HepG2 (cell line): ENCODE measurements at regions not wholly inside any gene's neighbourhood (a gene's known extent, or its start where the extent isn't known, plus 50 kb on each side); places are given as distances from the start of the nearest gene placed in this dataset.

Source experiments
- ATAC-seq: fragments of 200-7000 bp; cut with Tn5 transposase; 3 replicates; pipeline ENCODE4 v1.9.1; 2020; ENCODE audit warnings: mild to moderate bottlenecking, moderate library complexity
- BruUV-seq: library from RNA; stranded (reverse); fragments of 400-500 nt; replicated peaks from 2 replicates; lab custom pipeline; 2021; lab: Mats Ljungman, UMichigan
- CTCF ChIA-PET: fragments of 300-600 bp; formaldehyde crosslinking; extraction: SDS; loops from one replicate; lab custom pipeline; 2021; ENCODE audit warnings: low total read pairs, inconsistent platforms, low intra/inter-chr PET ratio; lab: Yijun Ruan, JAX
- POLR2A ChIA-PET: fragments of 350-600 bp; sonication (Branson Sonifier 250); formaldehyde crosslinking; loops from one replicate; lab custom pipeline; 2020; ENCODE audit warnings: antibody characterized with exemption, inconsistent platforms; lab: Yijun Ruan, JAX
- DNase-seq: peaks from one replicate; pipeline ENCODE4 v3.0.0-alpha.2; 2015; ENCODE audit warnings: low spot score
- FAIRE-seq: peaks from 3 replicates; lab custom pipeline; 2011; peaks lifted over from hg19 to GRCh38; lab: Jason Lieb, UNC
- H2AFZ ChIP-seq: one replicate; pipeline ENCODE4 v1.6.1; 2011; ENCODE audit warnings: low read length, inconsistent platforms
- H3K27ac ChIP-seq: fragments of 300-600 bp; 3 replicates; pipeline ENCODE4 v1.8.0; 2011; ENCODE audit warnings: mixed run types, mild to moderate bottlenecking, mixed read lengths, low read length, inconsistent platforms; ENCODE audit not compliant: insufficient read depth; ENCODE audit errors: extremely low read length
- H3K27me3 ChIP-seq, 2 experiments: fragments of 200-600 bp in 1 of 2; 2 replicates in 1 of 2; 3 replicates in 1 of 2; pipeline versions ENCODE4 v1.6.0 to v1.8.0; 2011; ENCODE audit warnings: low read length in 2 of 2, mild to moderate bottlenecking in 2 of 2, moderate library complexity in 2 of 2, inconsistent platforms in 1 of 2; ENCODE audit not compliant: insufficient read depth in 2 of 2, control insufficient read depth in 1 of 2
- H3K36me3 ChIP-seq, 2 experiments: fragments of 200-600 bp in 1 of 2; replicated peaks in 1 of 2; 2 replicates in 1 of 2; 3 replicates in 1 of 2; pipeline versions ENCODE4 v1.5.1 to v1.8.0; 2011; ENCODE audit warnings: low read length in 2 of 2, inconsistent platforms in 1 of 2; ENCODE audit not compliant: insufficient read depth in 2 of 2, control insufficient read depth in 1 of 2
- H3K4me1 ChIP-seq: 2 replicates; pipeline ENCODE4 v1.5.1; 2012; ENCODE audit warnings: low read length, inconsistent platforms; ENCODE audit not compliant: insufficient read depth
- H3K4me2 ChIP-seq: 2 replicates; pipeline ENCODE4 v1.6.0; 2011; ENCODE audit warnings: low read depth, low read length, inconsistent platforms
- H3K4me3 ChIP-seq, 3 experiments: fragments of 200-600 bp in 1 of 3; sonication (generic), shearing (Covaris generic) in 1 of 3; replicated peaks in 1 of 3; 2 replicates each; pipeline ENCODE4 v1.5.1; 2011 to 2016; ENCODE audit warnings: low read length in 3 of 3, inconsistent platforms in 2 of 3, low read depth in 2 of 3, mild to moderate bottlenecking in 2 of 3, control low read depth in 1 of 3, mixed read lengths in 1 of 3; ENCODE audit not compliant: insufficient read depth in 1 of 3
- H3K79me2 ChIP-seq: one replicate; pipeline ENCODE4 v1.6.1; 2011; ENCODE audit warnings: low read length, inconsistent platforms; ENCODE audit not compliant: insufficient read depth
- H3K9ac ChIP-seq: 2 replicates; pipeline ENCODE4 v1.6.0; 2011; ENCODE audit warnings: mild to moderate bottlenecking, low read depth, low read length, inconsistent platforms; ENCODE audit not compliant: insufficient read depth
- H3K9me3 ChIP-seq: 2 replicates; pipeline ENCODE4 v1.5.1; 2012; ENCODE audit warnings: mild to moderate bottlenecking, low read length
- H4K20me1 ChIP-seq: 2 replicates; pipeline ENCODE4 v1.6.0; 2011; ENCODE audit warnings: inconsistent platforms, mild to moderate bottlenecking, low read length, moderate library complexity; ENCODE audit not compliant: insufficient read depth
- BRD4 ChIP-seq: sonication (generic); formaldehyde crosslinking; IDR thresholded peaks from 2 replicates; pipeline ENCODE4 v1.4.0; 2020; ENCODE audit warnings: missing genetic modification reagents
- CBFB ChIP-seq: sonication (generic); formaldehyde crosslinking; IDR thresholded peaks from 2 replicates; pipeline ENCODE4 v1.4.0; 2020; ENCODE audit warnings: missing genetic modification reagents
- CC2D1A ChIP-seq: sonication (generic); formaldehyde crosslinking; IDR thresholded peaks from 2 replicates; pipeline ENCODE4 v1.8.1; 2023; ENCODE audit warnings: mild to moderate bottlenecking, missing genetic modification reagents
- FOXM1 ChIP-seq: sonication (generic); formaldehyde crosslinking; IDR thresholded peaks from 2 replicates; pipeline ENCODE4 v1.5.0; 2020; ENCODE audit warnings: missing genetic modification reagents
- KMT2A ChIP-seq: sonication (generic); formaldehyde crosslinking; IDR thresholded peaks from 2 replicates; pipeline ENCODE4 v1.4.0; 2020; ENCODE audit warnings: missing genetic modification reagents
- NR2F1 ChIP-seq, 2 experiments: fragments of 450-650 bp in 1 of 2; formaldehyde crosslinking in 1 of 2; IDR thresholded peaks; 2 replicates each; pipeline versions ENCODE4 v1.5.0 to v1.6.1; 2016 to 2020; ENCODE audit warnings: mild to moderate bottlenecking in 1 of 2, missing compliant biosample characterization in 1 of 2, missing genetic modification reagents in 1 of 2, moderate library complexity in 1 of 2
- ZNF558 ChIP-seq: sonication (generic); formaldehyde crosslinking; IDR thresholded peaks from 2 replicates; pipeline ENCODE4 v1.9.0; 2022; ENCODE audit warnings: mild to moderate bottlenecking, missing genetic modification reagents, borderline replicate concordance
- ZNF775 ChIP-seq: sonication (generic); formaldehyde crosslinking; IDR thresholded peaks from 2 replicates; pipeline ENCODE4 v1.4.0; 2020; ENCODE audit warnings: missing genetic modification reagents, mild to moderate bottlenecking, moderate library complexity, borderline replicate concordance
- WGBS: methylation state at CpG from one replicate; pipeline ENCODE4 v1.1.6; 2017; ENCODE audit warnings: low lambda C conversion rate; 5-methylcytosine and 5-hydroxymethylcytosine counted together
- in situ Hi-C: cut with HindIII; loops from 2 replicates; pipeline ENCODE4 v1.10.0; 2017; ENCODE audit warnings: low pct_unique_long_range_greater_than_20kb; ENCODE audit not compliant: extremely low pct_ligation_motif_present
- intact Hi-C: fragments of 100-400 bp; cut with micrococcal nuclease; formaldehyde crosslinking; loops from one replicate; pipeline ENCODE4 v1.10.0; 2022; ENCODE audit not compliant: unreplicated experiment
- TF ChIP-seq, protein P1 (sequence below): sonication (generic); formaldehyde crosslinking; IDR thresholded peaks from 2 replicates; pipeline ENCODE4 v1.4.0; 2020; ENCODE audit warnings: low read depth, mild to moderate bottlenecking, missing genetic modification reagents
- TF ChIP-seq, protein P2 (sequence below): sonication (generic); formaldehyde crosslinking; IDR thresholded peaks from 2 replicates; pipeline ENCODE4 v1.4.0; 2020; ENCODE audit warnings: missing genetic modification reagents, borderline replicate concordance
- TF ChIP-seq, protein P3 (sequence below): sonication (generic); formaldehyde crosslinking; IDR thresholded peaks from 2 replicates; pipeline ENCODE4 v1.4.0; 2020; ENCODE audit warnings: mild to moderate bottlenecking, missing genetic modification reagents
- TF ChIP-seq, protein P4 (sequence below): sonication (generic); formaldehyde crosslinking; IDR thresholded peaks from 2 replicates; pipeline ENCODE4 v1.8.0; 2022; ENCODE audit warnings: missing genetic modification reagents, mild to moderate bottlenecking, moderate library complexity, borderline replicate concordance

DNA sequence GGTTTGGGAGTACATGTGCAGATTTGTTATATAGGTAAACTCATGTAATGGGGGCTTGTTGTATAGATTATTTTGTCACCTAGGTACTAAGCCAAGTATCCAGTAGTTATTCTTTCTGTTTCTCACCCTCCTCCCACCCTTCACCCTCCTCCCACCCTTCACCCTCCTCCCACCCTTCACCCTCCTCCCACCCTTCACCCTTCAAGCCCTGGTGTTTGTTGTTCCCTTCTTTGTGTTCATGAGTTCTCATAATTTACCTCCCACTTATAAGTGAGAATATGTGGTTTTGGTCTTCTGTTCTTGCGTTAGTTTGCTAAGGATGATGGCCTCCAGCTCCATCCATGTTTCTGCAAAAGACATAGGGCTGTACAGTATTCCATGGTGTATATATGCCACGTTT lies 58.7 kb upstream of the OR10AD1 start:
- no peak for DNase-seq
- Histone ChIP-seq H3K4me2 (no peak overlapping the region), H3K79me2 (no peaks in the 10 kb centered on the region), H3K27ac (no peak overlapping the region), H3K4me1 (no peaks in the 10 kb centered on the region), H3K9ac (no peak overlapping the region), H2AFZ (no peak overlapping the region), H3K9me3 (no peaks in the 10 kb centered on the region), H4K20me1 (no peaks in the 10 kb centered on the region), H3K36me3 (no peaks in the 10 kb centered on the region), H3K4me3 (no peak overlapping the region), H3K27me3 (no peaks in the 10 kb centered on the region)
- in situ Hi-C loops = no loop called here
- ChIA-PET CTCF (no interaction called here), POLR2A (no interaction called here)
- intact Hi-C loops = no loop called here
- WGBS = 2% methylated on average over 2 of the region's 2 CpGs
- no peak for FAIRE-seq
- ATAC-seq = no peak
- BruUV-seq = no TSS peak
- TF ChIP-seq, protein P1, sequence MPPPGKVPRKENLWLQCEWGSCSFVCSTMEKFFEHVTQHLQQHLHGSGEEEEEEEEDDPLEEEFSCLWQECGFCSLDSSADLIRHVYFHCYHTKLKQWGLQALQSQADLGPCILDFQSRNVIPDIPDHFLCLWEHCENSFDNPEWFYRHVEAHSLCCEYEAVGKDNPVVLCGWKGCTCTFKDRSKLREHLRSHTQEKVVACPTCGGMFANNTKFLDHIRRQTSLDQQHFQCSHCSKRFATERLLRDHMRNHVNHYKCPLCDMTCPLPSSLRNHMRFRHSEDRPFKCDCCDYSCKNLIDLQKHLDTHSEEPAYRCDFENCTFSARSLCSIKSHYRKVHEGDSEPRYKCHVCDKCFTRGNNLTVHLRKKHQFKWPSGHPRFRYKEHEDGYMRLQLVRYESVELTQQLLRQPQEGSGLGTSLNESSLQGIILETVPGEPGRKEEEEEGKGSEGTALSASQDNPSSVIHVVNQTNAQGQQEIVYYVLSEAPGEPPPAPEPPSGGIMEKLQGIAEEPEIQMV (CRISPR knock-in tag) = no peak
- TF ChIP-seq BRD4 = no peak
- TF ChIP-seq NR2F1 (CRISPR knock-in tag; IDR thresholded peaks at IDR 0.05) = no peak
- no peak for TF ChIP-seq ZNF558
- no peak for TF ChIP-seq CBFB (CRISPR knock-in tag)
- TF ChIP-seq KMT2A (CRISPR knock-in tag) = no peak
- TF ChIP-seq, protein P2, sequence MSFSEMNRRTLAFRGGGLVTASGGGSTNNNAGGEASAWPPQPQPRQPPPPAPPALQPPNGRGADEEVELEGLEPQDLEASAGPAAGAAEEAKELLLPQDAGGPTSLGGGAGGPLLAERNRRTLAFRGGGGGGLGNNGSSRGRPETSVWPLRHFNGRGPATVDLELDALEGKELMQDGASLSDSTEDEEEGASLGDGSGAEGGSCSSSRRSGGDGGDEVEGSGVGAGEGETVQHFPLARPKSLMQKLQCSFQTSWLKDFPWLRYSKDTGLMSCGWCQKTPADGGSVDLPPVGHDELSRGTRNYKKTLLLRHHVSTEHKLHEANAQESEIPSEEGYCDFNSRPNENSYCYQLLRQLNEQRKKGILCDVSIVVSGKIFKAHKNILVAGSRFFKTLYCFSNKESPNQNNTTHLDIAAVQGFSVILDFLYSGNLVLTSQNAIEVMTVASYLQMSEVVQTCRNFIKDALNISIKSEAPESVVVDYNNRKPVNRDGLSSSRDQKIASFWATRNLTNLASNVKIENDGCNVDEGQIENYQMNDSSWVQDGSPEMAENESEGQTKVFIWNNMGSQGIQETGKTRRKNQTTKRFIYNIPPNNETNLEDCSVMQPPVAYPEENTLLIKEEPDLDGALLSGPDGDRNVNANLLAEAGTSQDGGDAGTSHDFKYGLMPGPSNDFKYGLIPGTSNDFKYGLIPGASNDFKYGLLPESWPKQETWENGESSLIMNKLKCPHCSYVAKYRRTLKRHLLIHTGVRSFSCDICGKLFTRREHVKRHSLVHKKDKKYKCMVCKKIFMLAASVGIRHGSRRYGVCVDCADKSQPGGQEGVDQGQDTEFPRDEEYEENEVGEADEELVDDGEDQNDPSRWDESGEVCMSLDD (CRISPR knock-in tag) = no peak
- TF ChIP-seq ZNF775 = no peak
- TF ChIP-seq, protein P3, sequence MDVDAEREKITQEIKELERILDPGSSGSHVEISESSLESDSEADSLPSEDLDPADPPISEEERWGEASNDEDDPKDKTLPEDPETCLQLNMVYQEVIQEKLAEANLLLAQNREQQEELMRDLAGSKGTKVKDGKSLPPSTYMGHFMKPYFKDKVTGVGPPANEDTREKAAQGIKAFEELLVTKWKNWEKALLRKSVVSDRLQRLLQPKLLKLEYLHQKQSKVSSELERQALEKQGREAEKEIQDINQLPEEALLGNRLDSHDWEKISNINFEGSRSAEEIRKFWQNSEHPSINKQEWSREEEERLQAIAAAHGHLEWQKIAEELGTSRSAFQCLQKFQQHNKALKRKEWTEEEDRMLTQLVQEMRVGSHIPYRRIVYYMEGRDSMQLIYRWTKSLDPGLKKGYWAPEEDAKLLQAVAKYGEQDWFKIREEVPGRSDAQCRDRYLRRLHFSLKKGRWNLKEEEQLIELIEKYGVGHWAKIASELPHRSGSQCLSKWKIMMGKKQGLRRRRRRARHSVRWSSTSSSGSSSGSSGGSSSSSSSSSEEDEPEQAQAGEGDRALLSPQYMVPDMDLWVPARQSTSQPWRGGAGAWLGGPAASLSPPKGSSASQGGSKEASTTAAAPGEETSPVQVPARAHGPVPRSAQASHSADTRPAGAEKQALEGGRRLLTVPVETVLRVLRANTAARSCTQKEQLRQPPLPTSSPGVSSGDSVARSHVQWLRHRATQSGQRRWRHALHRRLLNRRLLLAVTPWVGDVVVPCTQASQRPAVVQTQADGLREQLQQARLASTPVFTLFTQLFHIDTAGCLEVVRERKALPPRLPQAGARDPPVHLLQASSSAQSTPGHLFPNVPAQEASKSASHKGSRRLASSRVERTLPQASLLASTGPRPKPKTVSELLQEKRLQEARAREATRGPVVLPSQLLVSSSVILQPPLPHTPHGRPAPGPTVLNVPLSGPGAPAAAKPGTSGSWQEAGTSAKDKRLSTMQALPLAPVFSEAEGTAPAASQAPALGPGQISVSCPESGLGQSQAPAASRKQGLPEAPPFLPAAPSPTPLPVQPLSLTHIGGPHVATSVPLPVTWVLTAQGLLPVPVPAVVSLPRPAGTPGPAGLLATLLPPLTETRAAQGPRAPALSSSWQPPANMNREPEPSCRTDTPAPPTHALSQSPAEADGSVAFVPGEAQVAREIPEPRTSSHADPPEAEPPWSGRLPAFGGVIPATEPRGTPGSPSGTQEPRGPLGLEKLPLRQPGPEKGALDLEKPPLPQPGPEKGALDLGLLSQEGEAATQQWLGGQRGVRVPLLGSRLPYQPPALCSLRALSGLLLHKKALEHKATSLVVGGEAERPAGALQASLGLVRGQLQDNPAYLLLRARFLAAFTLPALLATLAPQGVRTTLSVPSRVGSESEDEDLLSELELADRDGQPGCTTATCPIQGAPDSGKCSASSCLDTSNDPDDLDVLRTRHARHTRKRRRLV (CRISPR knock-in tag) = no peak
- no peak for TF ChIP-seq FOXM1
- TF ChIP-seq, protein P4, sequence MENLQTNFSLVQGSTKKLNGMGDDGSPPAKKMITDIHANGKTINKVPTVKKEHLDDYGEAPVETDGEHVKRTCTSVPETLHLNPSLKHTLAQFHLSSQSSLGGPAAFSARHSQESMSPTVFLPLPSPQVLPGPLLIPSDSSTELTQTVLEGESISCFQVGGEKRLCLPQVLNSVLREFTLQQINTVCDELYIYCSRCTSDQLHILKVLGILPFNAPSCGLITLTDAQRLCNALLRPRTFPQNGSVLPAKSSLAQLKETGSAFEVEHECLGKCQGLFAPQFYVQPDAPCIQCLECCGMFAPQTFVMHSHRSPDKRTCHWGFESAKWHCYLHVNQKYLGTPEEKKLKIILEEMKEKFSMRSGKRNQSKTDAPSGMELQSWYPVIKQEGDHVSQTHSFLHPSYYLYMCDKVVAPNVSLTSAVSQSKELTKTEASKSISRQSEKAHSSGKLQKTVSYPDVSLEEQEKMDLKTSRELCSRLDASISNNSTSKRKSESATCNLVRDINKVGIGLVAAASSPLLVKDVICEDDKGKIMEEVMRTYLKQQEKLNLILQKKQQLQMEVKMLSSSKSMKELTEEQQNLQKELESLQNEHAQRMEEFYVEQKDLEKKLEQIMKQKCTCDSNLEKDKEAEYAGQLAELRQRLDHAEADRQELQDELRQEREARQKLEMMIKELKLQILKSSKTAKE (CRISPR knock-in tag) = no peak
- no peak for TF ChIP-seq CC2D1A (CRISPR knock-in tag)
